ENCODE measurements at regions not wholly inside any gene's neighbourhood (a gene's known extent, or its start where the extent isn't known, plus 50 kb on each side); places are given as distances from the start of the nearest gene placed in this dataset.

DNA sequence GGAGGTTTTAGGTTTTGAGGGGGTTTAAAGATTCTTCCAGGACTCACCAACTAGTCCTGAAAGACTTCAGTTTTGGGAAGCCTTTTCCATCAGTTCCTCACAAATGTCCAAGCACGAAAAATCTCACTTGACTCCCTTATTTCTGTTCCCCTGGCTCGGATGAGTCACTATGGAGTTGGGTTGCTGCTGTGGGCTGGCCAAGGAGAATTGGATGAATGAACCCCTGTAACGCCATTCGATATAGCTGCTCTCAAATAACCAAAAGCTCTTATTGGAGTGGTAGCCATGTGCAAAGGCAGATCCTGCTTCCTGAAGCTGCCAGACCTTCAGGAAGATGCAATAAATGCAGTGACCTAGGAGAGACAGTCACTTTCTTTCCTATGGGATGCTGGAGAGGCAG, 417.0 kb downstream of the ZNF521 start:
- H3K36me3 ChIP-seq (ENCODE audit: control insufficient read depth in 1 of 2, insufficient read depth in 2 of 2, low read length in 2 of 2): no peaks in the 10 kb centered on the region
- no peak overlapping the region for H3K4me3 ChIP-seq (ENCODE audit: low read depth in 1 of 2, low read length in 2 of 2)
- no peaks in the 10 kb centered on the region for H3K9me3 ChIP-seq (ENCODE audit: control insufficient read depth in 1 of 2, low read length in 2 of 2)
- H3K27me3 ChIP-seq (ENCODE audit: low read depth, low read length): no peaks in the 10 kb centered on the region
- no peaks in the 10 kb centered on the region for H3K4me1 ChIP-seq (ENCODE audit: control insufficient read depth in 1 of 2, insufficient read depth in 2 of 2, low read length in 2 of 2)
- H3K27ac ChIP-seq (ENCODE audit: low read length): no peak overlapping the region

DNA sequence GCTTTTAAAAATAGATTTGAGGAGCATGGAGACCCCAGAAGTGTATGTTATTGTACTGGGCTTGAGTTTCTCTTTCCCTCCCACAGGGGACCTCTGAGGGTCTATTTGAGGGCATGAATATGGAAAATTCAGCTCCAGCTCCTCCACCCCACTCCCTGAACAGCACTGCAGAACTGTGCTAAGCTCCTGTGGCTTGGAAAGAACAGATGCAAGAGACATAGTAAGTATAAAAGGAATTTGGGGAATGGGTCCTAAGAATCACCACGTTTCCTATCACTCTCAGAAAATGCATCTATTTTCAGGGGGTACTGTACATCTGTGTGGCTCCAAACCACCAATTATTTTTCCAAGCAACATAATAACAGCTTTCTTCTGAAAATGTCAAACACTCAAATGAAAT, 416.1 kb downstream of the ZNF521 start:
- Histone ChIP-seq H3K4me1 (ENCODE audit: control insufficient read depth in 1 of 2, insufficient read depth in 2 of 2, low read length in 2 of 2) (no peaks in the 10 kb centered on the region), H3K36me3 (ENCODE audit: control insufficient read depth in 1 of 2, insufficient read depth in 2 of 2, low read length in 2 of 2) (no peaks in the 10 kb centered on the region), H3K27me3 (ENCODE audit: low read depth, low read length) (no peaks in the 10 kb centered on the region), H3K27ac (ENCODE audit: low read length) (no peak overlapping the region), H3K4me3 (ENCODE audit: low read depth in 1 of 2, low read length in 2 of 2) (no peak overlapping the region), H3K9me3 (ENCODE audit: control insufficient read depth in 1 of 2, low read length in 2 of 2) (no peaks in the 10 kb centered on the region)

DNA sequence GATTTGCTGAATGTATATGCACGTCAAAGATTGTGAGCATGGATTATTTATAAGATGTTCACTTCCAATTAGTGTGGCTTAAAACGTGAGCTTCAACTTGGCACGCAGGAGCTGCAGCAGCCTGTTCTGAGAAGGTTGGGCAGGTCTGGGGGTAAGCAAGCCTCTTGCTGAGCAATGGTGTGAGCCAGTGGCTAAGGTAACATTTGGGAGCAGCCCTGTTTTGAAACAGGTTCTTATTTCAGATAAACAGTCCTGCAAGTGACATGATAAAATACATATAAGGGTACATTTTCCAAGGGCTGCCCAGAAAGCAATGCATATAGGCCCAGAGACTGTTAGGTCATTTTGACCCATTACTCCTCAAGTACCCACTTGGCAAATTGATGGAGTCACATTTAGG, 415.3 kb downstream of the ZNF521 start:
- Histone ChIP-seq H3K4me3 (ENCODE audit: low read depth in 1 of 2, low read length in 2 of 2) (no peak overlapping the region), H3K27me3 (ENCODE audit: low read depth, low read length) (no peaks in the 10 kb centered on the region), H3K9me3 (ENCODE audit: control insufficient read depth in 1 of 2, low read length in 2 of 2) (no peaks in the 10 kb centered on the region), H3K27ac (ENCODE audit: low read length) (no peak overlapping the region), H3K4me1 (ENCODE audit: control insufficient read depth in 1 of 2, insufficient read depth in 2 of 2, low read length in 2 of 2) (no peaks in the 10 kb centered on the region), H3K36me3 (ENCODE audit: control insufficient read depth in 1 of 2, insufficient read depth in 2 of 2, low read length in 2 of 2) (no peaks in the 10 kb centered on the region)

DNA sequence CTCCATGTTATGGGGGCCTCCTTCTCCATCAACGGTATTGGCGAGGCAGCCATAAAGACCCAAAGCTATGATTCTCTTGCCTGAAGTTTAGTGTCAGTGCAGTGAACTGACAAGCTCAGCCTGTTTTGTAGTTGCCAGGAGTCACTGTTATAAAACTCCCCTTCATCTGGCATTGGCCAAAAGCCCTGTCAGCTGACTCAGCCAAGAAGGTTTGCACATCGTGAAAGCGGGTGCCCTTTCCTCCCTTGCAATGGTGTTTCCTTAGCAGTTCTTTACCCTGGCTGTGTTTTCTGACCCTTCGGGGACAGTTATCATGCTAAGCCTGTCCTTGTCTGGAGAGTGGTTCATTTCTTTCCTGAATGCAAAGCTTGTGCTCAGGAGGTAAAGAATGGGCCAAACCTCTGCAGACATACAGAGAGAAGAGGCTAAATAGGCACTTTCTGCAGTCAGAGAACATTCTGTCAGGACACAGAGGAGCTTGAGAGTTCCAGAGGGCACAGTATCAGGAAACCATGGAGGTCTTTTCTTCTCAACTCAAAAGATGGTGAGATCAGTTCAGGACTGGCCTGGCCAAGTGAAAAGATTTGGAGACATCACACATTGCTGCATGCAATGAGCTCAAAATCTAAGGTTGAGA, 414.2 kb downstream of the ZNF521 start:
- no peaks in the 10 kb centered on the region for H3K27me3 ChIP-seq (ENCODE audit: low read depth, low read length)
- H3K4me1 ChIP-seq (ENCODE audit: control insufficient read depth in 1 of 2, insufficient read depth in 2 of 2, low read length in 2 of 2): no peaks in the 10 kb centered on the region
- no peaks in the 10 kb centered on the region for H3K36me3 ChIP-seq (ENCODE audit: control insufficient read depth in 1 of 2, insufficient read depth in 2 of 2, low read length in 2 of 2)
- H3K9me3 ChIP-seq (ENCODE audit: control insufficient read depth in 1 of 2, low read length in 2 of 2): no peaks in the 10 kb centered on the region
- H3K4me3 ChIP-seq (ENCODE audit: low read depth in 1 of 2, low read length in 2 of 2): no peak overlapping the region
- no peak overlapping the region for H3K27ac ChIP-seq (ENCODE audit: low read length)

DNA sequence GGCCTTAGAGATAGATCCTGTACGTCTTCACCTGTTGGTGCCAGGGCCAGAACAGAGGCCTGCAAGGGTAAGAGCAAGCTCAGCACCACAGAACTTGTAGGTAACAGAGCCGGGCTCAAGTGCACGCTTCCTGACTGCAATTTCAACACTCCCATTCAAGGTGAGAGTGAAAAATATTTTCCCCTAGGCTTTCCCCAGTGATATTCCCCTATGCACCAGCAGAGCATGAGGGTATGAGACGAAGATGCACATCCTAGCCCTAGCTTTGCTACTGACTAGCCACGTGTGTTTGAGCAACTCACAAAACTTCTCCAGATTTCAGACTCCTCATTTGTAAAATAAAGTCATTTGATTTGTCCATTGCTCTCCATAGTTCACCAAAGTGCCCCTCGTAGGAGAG, 411.6 kb downstream of the ZNF521 start:
- Histone ChIP-seq H3K9me3 (ENCODE audit: control insufficient read depth in 1 of 2, low read length in 2 of 2) (no peaks in the 10 kb centered on the region), H3K27me3 (ENCODE audit: low read depth, low read length) (no peaks in the 10 kb centered on the region), H3K4me1 (ENCODE audit: control insufficient read depth in 1 of 2, insufficient read depth in 2 of 2, low read length in 2 of 2) (no peaks in the 10 kb centered on the region)

DNA sequence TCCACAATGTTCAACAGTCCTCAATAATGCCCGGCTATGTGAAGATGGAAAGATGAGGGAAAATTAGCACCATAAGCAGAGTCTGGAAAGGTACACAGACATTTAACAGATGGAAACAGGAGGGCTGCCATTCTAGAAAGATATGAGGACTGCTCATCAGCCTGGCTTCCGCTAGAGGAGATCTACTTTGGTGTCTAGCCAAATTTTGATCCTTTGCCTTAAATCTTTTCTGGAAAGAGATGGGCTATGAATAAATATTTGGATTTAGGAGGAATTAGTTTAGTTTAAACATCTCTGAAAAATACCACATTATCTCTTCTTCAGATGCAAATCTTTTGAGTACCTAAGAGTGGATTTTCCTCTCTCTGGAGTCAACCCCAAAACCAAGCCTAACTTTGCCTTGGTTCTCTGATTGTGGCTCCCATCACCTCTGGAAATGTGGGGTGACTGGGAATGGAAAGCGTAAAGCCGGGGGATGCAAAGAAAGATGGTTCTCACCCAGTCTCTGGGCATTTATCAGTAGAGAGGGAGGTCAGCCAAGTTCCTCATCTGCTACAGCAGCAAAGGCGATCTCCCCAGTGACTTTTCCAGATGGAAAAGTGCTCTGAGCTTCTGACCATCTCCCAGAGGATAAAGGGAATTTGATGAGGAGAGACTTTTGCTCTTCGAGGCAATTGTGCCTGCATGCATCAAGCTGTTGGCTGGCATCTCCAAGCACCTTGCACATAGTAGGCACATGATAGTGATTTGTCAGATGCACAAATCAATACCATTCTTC, 410.6 kb downstream of the ZNF521 start:
- Histone ChIP-seq H3K9me3 (ENCODE audit: control insufficient read depth in 1 of 2, low read length in 2 of 2) (no peaks in the 10 kb centered on the region), H3K36me3 (ENCODE audit: control insufficient read depth in 1 of 2, insufficient read depth in 2 of 2, low read length in 2 of 2) (no peaks in the 10 kb centered on the region), H3K4me1 (ENCODE audit: control insufficient read depth in 1 of 2, insufficient read depth in 2 of 2, low read length in 2 of 2) (no peaks in the 10 kb centered on the region), H3K27me3 (ENCODE audit: low read depth, low read length) (no peaks in the 10 kb centered on the region), H3K4me3 (ENCODE audit: low read depth in 1 of 2, low read length in 2 of 2) (no peak overlapping the region), H3K27ac (ENCODE audit: low read length) (no peak overlapping the region)

More for the DNA sequence above, 411.6 kb downstream of the ZNF521 start:
- no peaks in the 10 kb centered on the region for H3K36me3 ChIP-seq (ENCODE audit: control insufficient read depth in 1 of 2, insufficient read depth in 2 of 2, low read length in 2 of 2)
- H3K4me3 ChIP-seq (ENCODE audit: low read depth in 1 of 2, low read length in 2 of 2): no peak overlapping the region
- no peak overlapping the region for H3K27ac ChIP-seq (ENCODE audit: low read length)

DNA sequence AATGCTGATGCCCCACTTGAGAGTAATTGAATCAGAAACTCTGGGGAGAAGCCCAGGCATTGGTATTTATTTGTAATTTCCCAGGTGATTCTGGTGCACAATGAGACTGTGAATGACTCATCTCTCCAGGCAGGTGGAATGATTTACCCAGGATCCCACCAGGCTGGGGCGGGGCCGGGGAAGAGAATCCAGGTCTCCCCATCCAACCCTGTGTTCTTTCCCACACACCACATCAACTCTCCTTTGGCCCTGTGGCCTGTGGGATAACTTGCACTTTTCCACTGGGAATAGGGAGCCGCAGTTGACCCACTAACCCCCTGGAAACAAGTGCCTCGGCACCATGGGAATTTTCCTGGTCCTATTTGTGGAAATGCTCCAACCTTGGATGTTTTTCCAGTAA, 409.8 kb downstream of the ZNF521 start:
- Histone ChIP-seq H3K27me3 (ENCODE audit: low read depth, low read length) (no peaks in the 10 kb centered on the region), H3K27ac (ENCODE audit: low read length) (no peak overlapping the region), H3K9me3 (ENCODE audit: control insufficient read depth in 1 of 2, low read length in 2 of 2) (no peaks in the 10 kb centered on the region), H3K4me3 (ENCODE audit: low read depth in 1 of 2, low read length in 2 of 2) (no peak overlapping the region), H3K36me3 (ENCODE audit: control insufficient read depth in 1 of 2, insufficient read depth in 2 of 2, low read length in 2 of 2) (no peaks in the 10 kb centered on the region), H3K4me1 (ENCODE audit: control insufficient read depth in 1 of 2, insufficient read depth in 2 of 2, low read length in 2 of 2) (no peaks in the 10 kb centered on the region)

DNA sequence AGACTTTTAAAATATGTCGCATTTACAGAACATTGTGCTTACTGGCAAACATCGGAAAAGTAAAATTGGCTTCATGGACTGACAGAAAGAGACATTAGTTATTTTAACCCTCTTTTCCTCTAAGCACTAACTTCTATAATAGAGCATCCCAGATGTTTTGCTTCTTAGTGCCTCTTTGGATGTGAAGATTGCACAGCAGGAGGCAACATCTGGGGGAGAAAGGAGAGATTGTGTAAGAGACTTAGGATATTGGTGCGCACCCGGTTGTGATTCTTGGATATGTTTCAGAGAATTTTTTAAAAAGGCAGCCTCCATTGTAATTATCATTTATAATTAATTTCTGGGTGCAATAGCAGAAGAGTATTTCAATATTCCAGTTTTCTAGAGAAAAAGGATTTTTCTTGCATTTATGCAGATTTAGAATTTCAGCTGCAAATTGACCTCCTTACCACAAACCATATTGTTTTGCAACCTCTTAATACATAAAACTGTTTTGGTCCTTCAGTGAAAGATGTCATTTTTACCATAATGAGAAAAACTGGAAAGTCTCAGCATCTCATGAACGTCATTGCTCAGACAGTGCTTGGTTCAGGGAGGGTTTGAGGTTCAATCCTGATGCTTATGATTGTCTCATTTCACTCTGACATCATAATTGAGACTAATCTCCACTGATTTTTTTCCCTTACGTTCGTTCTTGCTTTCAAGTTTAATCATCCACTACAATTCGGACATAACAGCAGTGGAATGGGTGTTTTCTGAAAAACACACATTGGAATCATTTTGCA, 404.3 kb downstream of the ZNF521 start:
- Histone ChIP-seq H3K27ac (ENCODE audit: low read length) (no peak overlapping the region), H3K4me3 (ENCODE audit: low read depth in 1 of 2, low read length in 2 of 2) (no peak overlapping the region), H3K36me3 (ENCODE audit: control insufficient read depth in 1 of 2, insufficient read depth in 2 of 2, low read length in 2 of 2) (no peaks in the 10 kb centered on the region)

DNA sequence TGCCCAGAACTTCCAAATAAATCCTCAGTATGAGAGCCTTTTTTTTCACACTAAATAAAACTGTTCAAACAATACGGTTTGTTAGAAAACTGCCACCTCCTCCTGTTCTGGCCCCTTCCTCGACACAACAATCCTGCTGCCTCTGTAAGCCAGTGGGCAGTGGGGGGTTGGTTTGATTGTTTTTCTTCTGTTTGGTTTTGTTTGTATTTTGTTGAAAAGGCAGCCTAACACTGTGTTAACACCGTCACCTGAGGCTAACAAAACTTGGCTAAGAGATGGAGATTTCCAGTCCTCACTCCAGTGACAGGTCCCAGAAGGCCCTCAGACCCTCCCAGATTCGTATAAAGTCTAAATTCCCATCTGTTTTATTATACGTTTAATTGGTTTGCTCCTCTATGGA, 402.1 kb downstream of the ZNF521 start:
- no peak overlapping the region for H3K27ac ChIP-seq (ENCODE audit: low read length)
- no peaks in the 10 kb centered on the region for H3K9me3 ChIP-seq (ENCODE audit: control insufficient read depth in 1 of 2, low read length in 2 of 2)
- no peaks in the 10 kb centered on the region for H3K36me3 ChIP-seq (ENCODE audit: control insufficient read depth in 1 of 2, insufficient read depth in 2 of 2, low read length in 2 of 2)
- H3K27me3 ChIP-seq (ENCODE audit: low read depth, low read length): no peaks in the 10 kb centered on the region
- no peak overlapping the region for H3K4me3 ChIP-seq (ENCODE audit: low read depth in 1 of 2, low read length in 2 of 2)
- no peaks in the 10 kb centered on the region for H3K4me1 ChIP-seq (ENCODE audit: control insufficient read depth in 1 of 2, insufficient read depth in 2 of 2, low read length in 2 of 2)

More for the DNA sequence above, 404.3 kb downstream of the ZNF521 start:
- Histone ChIP-seq H3K27me3 (ENCODE audit: low read depth, low read length) (no peaks in the 10 kb centered on the region), H3K4me1 (ENCODE audit: control insufficient read depth in 1 of 2, insufficient read depth in 2 of 2, low read length in 2 of 2) (no peaks in the 10 kb centered on the region), H3K9me3 (ENCODE audit: control insufficient read depth in 1 of 2, low read length in 2 of 2) (no peaks in the 10 kb centered on the region)

DNA sequence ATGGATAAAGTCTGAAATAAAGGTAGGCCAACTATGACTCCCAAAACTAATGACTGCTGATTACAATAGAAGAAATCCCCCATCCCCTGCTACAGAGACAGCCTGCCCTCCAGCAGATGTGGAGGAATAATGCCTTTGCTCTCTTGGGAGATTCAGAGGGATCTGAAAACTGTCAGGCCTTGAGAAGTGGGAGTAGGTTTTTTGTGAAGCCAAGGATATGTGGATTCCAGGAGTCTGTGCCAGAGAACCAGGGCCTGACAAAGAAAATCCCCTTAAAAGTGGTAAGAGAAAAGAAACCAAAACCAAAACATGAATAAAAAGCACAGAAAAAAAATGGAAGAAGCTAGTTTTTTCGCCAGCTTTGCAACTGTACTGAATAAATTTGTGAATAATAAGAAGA, 397.6 kb downstream of the ZNF521 start:
- Histone ChIP-seq H3K27me3 (ENCODE audit: low read depth, low read length) (no peaks in the 10 kb centered on the region), H3K4me1 (ENCODE audit: control insufficient read depth in 1 of 2, insufficient read depth in 2 of 2, low read length in 2 of 2) (no peaks in the 10 kb centered on the region), H3K4me3 (ENCODE audit: low read depth in 1 of 2, low read length in 2 of 2) (no peak overlapping the region), H3K27ac (ENCODE audit: low read length) (no peak overlapping the region), H3K36me3 (ENCODE audit: control insufficient read depth in 1 of 2, insufficient read depth in 2 of 2, low read length in 2 of 2) (no peaks in the 10 kb centered on the region), H3K9me3 (ENCODE audit: control insufficient read depth in 1 of 2, low read length in 2 of 2) (no peaks in the 10 kb centered on the region)

DNA sequence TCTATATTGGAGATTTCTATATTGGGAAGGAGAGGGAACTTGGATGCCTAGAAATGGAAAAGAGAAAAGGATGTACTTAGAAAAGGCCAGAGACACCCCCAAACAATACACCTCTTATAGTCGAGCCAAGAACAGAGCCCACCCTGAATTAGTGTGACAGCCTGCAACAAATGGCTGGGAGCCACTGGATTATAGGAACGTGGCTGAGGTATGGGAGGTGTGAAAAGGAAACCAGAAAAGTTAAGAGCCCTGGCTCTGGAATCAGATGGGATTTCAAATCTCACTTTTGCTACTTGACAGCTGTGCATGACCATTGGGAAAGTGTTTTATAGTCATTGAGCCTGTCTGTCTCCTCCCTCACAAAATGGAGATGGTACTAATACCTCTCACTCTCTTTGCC, 394.0 kb downstream of the ZNF521 start:
- Histone ChIP-seq H3K4me3 (ENCODE audit: low read depth in 1 of 2, low read length in 2 of 2) (no peak overlapping the region), H3K4me1 (ENCODE audit: control insufficient read depth in 1 of 2, insufficient read depth in 2 of 2, low read length in 2 of 2) (no peaks in the 10 kb centered on the region), H3K9me3 (ENCODE audit: control insufficient read depth in 1 of 2, low read length in 2 of 2) (no peaks in the 10 kb centered on the region), H3K27me3 (ENCODE audit: low read depth, low read length) (no peaks in the 10 kb centered on the region), H3K27ac (ENCODE audit: low read length) (no peak overlapping the region), H3K36me3 (ENCODE audit: control insufficient read depth in 1 of 2, insufficient read depth in 2 of 2, low read length in 2 of 2) (no peaks in the 10 kb centered on the region)

All from muscle layer of duodenum (tissue), 2 donors.